WTC11 (cell line): ENCODE measurements at regions not wholly inside any gene's neighbourhood (a gene's known extent, or its start where the extent isn't known, plus 50 kb on each side); places are given as distances from the start of the nearest gene placed in this dataset.

Source experiments
- CREB1 ChIP-seq: sonication (generic); formaldehyde crosslinking; IDR thresholded peaks from 2 replicates; pipeline ENCODE4 v1.8.0; 2023; ENCODE audit warnings: mild to moderate bottlenecking, missing genetic modification reagents
- ZNF138 ChIP-seq: sonication (generic); formaldehyde crosslinking; conservative IDR thresholded peaks from 2 replicates; pipeline ENCODE4 v1.8.1; 2022; ENCODE audit warnings: mild to moderate bottlenecking, moderate library complexity, missing genetic modification reagents
- TF ChIP-seq, protein P1 (sequence below): fragments of 250-450 bp; sonication (Bioruptor Pico); IDR thresholded peaks from 2 replicates; pipeline ENCODE4 v2.1.2; 2022; ENCODE audit warnings: mild to moderate bottlenecking, moderate library complexity

DNA sequence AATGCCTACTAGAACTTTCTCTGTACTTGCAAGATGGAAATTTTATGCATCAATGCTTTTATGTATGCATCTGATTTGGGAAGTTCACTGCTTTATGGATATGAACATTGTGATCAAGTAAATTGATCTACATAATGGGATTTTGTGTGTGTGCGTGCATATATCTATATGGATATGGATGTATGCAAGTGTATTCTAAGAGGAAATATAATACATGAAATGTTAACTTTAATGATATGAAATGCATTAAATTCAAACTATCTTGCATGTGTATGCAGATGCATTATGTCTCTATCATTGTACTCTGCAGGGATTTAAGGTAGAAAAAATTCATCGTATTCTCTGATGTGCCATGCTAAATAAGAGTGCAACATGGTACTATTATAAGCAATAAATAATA, 1855.4 kb upstream of the PIK3C3 start:
- TF ChIP-seq CREB1 (CRISPR knock-in tag): no peak
- TF ChIP-seq ZNF138 (CRISPR knock-in tag): no peak
- TF ChIP-seq, protein P1, sequence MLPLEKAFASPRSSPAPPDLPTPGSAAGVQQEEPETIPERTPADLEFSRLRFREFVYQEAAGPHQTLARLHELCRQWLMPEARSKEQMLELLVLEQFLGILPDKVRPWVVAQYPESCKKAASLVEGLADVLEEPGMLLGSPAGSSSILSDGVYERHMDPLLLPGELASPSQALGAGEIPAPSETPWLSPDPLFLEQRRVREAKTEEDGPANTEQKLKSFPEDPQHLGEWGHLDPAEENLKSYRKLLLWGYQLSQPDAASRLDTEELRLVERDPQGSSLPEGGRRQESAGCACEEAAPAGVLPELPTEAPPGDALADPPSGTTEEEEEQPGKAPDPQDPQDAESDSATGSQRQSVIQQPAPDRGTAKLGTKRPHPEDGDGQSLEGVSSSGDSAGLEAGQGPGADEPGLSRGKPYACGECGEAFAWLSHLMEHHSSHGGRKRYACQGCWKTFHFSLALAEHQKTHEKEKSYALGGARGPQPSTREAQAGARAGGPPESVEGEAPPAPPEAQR (CRISPR knock-in tag): no peak
